ENCODE measurements at regions not wholly inside any gene's neighbourhood (a gene's known extent, or its start where the extent isn't known, plus 50 kb on each side); places are given as distances from the start of the nearest gene placed in this dataset.

DNA sequence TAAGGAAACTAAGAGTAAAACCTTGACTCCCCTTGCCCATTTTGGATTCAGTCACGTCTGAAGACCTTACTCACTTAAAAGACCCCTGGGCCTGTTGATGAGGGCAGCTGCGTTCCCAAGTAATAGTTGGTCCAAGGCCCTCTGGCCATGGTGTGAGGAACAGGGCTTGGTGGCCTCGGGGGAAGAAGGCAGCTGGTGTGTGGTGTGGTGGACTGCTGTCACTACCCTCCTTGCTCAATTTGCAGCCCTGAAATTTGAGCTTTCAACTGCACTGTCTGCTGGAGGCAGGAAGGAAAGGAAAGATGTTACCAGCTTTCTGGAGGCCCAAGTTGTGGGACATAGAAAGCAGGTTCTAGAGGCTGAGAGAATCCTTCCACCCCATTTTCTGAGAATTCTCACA lies 128.2 kb downstream of the SLC38A6 start:
- Histone ChIP-seq H3F3A (ENCODE audit: low read length, unreplicated experiment) (no peaks in the 10 kb centered on the region), H3K4me2 (ENCODE audit: low read length) (no peak overlapping the region), H3K4me1 (ENCODE audit: insufficient read depth, low read length) (peaks cover 8% of the 10 kb centered on the region), H3K79me2 (ENCODE audit: low read length) (no peaks in the 10 kb centered on the region), H3K36me3 (ENCODE audit: low read depth, low read length) (no peaks in the 10 kb centered on the region), H3K27ac (ENCODE audit: low read length) (no peak overlapping the region), H3K9me3 (ENCODE audit: low read length) (peaks cover 17% of the 10 kb centered on the region; the same call in 1 of the 2 replicates), H3K9ac (ENCODE audit: low read length) (no peak overlapping the region), H3K9me2 (replicated peaks; ENCODE audit: low read length) (no peaks in the 10 kb centered on the region), H3K27me3 (ENCODE audit: low read length) (no peaks in the 10 kb centered on the region), H2AFZ (ENCODE audit: low read length) (no peak overlapping the region), H3K4me3 (ENCODE audit: low read length) (no peak overlapping the region), H4K20me1 (ENCODE audit: low read length) (no peaks in the 10 kb centered on the region)
- DNase-seq, result no peak
- peak; percentile 9; the same call in 1 of the 2 replicates for ATAC-seq
- ChIA-PET CTCF (interaction anchor here (0.6 kb wide), 1 partner anchor 18 kb away, joined by 3 read pairs; no protein-coding TSS in a partner anchor), POLR2A (ENCODE audit: unreplicated experiment) (no interaction called here)
- no TSS peak for BruUV-seq (replicated peaks)
- no peak for TF ChIP-seq EZH2 (IDR thresholded peaks at IDR 0.05; ENCODE audit: low read length, unreplicated experiment)
- TF ChIP-seq, protein P1, sequence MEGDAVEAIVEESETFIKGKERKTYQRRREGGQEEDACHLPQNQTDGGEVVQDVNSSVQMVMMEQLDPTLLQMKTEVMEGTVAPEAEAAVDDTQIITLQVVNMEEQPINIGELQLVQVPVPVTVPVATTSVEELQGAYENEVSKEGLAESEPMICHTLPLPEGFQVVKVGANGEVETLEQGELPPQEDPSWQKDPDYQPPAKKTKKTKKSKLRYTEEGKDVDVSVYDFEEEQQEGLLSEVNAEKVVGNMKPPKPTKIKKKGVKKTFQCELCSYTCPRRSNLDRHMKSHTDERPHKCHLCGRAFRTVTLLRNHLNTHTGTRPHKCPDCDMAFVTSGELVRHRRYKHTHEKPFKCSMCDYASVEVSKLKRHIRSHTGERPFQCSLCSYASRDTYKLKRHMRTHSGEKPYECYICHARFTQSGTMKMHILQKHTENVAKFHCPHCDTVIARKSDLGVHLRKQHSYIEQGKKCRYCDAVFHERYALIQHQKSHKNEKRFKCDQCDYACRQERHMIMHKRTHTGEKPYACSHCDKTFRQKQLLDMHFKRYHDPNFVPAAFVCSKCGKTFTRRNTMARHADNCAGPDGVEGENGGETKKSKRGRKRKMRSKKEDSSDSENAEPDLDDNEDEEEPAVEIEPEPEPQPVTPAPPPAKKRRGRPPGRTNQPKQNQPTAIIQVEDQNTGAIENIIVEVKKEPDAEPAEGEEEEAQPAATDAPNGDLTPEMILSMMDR (conservative IDR thresholded peaks at IDR 0.05; ENCODE audit: low read depth, low read length), result no peak
- TF ChIP-seq EZH2phosphoT487 (IDR thresholded peaks at IDR 0.05; ENCODE audit: borderline replicate concordance, low read length), result no peak
- intact Hi-C loops (cut with micrococcal nuclease), result no loop called here

DNA sequence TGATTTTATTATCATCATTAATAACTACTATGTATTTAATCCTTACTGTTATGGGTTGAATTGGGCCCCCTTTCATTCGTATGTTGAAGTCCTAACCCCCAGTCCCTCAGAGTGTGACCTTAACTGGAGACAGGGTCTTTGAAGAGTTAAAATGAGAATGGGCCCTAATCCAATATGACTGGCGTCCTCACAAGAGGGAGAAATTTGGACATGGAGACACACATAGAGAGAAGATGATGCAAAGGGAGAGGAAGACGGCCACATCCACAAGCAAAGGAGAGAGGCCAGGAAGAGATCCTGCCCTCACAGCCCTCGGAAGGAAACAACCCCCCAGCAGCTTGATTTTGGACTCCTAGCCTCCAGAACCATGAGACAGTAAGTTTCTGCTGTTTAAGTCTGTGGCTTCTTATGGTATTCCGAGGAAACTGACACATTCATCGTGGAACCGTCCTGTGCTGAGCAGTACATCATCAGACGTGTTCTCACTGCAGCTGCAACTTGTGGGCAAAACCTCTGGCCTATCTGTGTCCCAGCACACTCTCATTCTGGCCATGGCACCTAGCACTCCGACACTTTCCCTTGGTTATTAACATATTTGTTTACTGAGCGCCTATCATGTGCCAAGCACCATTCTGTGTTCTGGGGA lies 127.6 kb downstream of the SLC38A6 start:
- ChIA-PET POLR2A (ENCODE audit: unreplicated experiment) (interaction anchor here (0.5 kb wide), 1 partner anchor 82 kb away, joined by 7 read pairs; no protein-coding TSS in a partner anchor), CTCF (interaction anchor here (0.6 kb wide), 2 partner anchors 17 to 68 kb away, joined by 3 read pairs; no protein-coding TSS in a partner anchor)
- Histone ChIP-seq H3K4me1 (ENCODE audit: insufficient read depth, low read length) (peaks cover 13% of the 10 kb centered on the region), H3K27ac (ENCODE audit: low read length) (no peak overlapping the region), H3K9ac (ENCODE audit: low read length) (no peak overlapping the region), H3K79me2 (ENCODE audit: low read length) (no peaks in the 10 kb centered on the region), H3K9me2 (replicated peaks; ENCODE audit: low read length) (no peaks in the 10 kb centered on the region), H3K9me3 (ENCODE audit: low read length) (peaks cover 10% of the 10 kb centered on the region; the same call in 1 of the 2 replicates), H3F3A (ENCODE audit: low read length, unreplicated experiment) (no peaks in the 10 kb centered on the region), H3K27me3 (ENCODE audit: low read length) (no peaks in the 10 kb centered on the region), H3K36me3 (ENCODE audit: low read depth, low read length) (no peaks in the 10 kb centered on the region), H2AFZ (ENCODE audit: low read length) (no peak overlapping the region), H3K4me2 (ENCODE audit: low read length) (no peak overlapping the region), H4K20me1 (ENCODE audit: low read length) (no peaks in the 10 kb centered on the region), H3K4me3 (ENCODE audit: low read length) (no peak overlapping the region)
- no peak for TF ChIP-seq EZH2 (IDR thresholded peaks at IDR 0.05; ENCODE audit: low read length, unreplicated experiment)
- TF ChIP-seq EZH2phosphoT487 (IDR thresholded peaks at IDR 0.05; ENCODE audit: borderline replicate concordance, low read length), result no peak
- TF ChIP-seq, protein P1 (conservative IDR thresholded peaks at IDR 0.05; ENCODE audit: low read depth, low read length), result no peak
- ATAC-seq, result no peak
- no TSS peak for BruUV-seq (replicated peaks)
- intact Hi-C loops (cut with micrococcal nuclease), result no loop called here
- DNase-seq, result no peak

All from PC-3 (cell line).